Activated naive CD8-positive, alpha-beta T cell treated with anti-CD3 and anti-CD28 coated beads, Interleukin-2, amount 50 U/mL, for 16 hours (primary cell): ENCODE measurements at regions not wholly inside any gene's neighbourhood (a gene's known extent, or its start where the extent isn't known, plus 50 kb on each side); places are given as distances from the start of the nearest gene placed in this dataset.

Source experiments
- DNase-seq: peaks from one replicate; pipeline ENCODE4 v3.0.0-alpha.2; 2020; ENCODE audit warnings: low read depth, low spot score

DNA sequence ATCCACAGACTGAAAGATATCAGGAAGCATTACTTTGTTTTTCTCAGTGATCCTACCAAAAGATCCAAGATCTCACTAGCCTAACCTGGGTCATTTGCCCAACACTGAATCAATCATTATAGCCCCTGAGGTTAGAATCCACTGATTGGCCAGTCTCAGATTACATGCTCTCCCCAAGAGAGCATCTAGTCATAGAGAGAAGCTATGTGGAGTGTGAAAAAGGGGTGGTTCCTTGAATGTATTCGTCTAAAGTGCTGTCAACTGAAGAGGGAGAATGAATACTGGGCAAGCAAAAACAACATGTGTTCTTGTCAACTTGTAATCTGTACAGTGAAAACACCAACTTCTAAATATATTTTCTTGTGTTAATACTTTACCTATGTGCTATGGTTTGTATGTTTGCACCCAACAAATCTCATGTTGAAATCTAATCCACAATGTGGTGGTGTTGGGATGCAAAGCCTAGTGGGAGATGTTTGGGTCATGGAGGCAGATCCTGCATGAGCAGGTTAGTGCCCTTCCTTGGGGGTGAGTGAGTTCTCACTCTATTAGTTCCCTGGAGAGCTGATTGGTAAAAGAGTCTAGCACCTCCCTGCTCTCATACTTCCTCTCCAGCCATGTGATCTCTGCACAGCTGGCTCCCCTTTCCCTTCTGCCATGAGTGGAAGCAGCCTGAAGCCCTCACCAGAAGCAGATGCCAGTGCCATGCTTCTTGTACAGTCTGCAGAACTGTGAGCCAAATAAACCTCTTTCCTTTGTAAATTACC is 60.3 kb upstream of the PJA2 start:
- DNase-seq: no peak

GRCh38 chr5:109468737-109469420 is 59.1 kb upstream of the PJA2 start:
- peak; percentile 21 for DNase-seq

- DNase-seq: no peak
Measured at GRCh38 chr5:109468288-109468676, 58.5 kb upstream of the PJA2 start.

DNA sequence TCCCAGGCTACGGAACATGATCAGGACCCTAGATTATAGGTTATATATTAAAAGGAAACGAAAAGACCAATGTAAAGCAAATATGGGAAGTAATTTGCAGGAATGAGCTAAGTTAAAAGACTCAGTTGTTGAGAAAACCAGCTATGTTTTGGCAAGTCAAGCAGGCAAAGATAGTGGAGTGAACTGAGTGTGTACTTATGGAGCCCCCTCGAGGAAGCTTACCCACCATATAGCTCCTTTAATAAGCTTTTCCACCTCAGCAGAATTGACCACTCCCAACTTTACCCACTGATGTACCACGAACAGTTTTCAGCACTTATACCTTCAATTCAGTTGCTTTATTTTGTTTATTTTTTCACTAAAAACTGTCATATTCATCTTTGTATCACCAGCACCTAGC is 57.3 kb upstream of the PJA2 start:
- DNase-seq: no peak
